ENCODE measurements at regions not wholly inside any gene's neighbourhood (a gene's known extent, or its start where the extent isn't known, plus 50 kb on each side); places are given as distances from the start of the nearest gene placed in this dataset.

GRCh38 chr2:242038166-242038927, 168.8 kb downstream of the RTP5 start (continued):
- TF ChIP-seq CBX5 (IDR thresholded peaks at IDR 0.05; ENCODE audit: low read depth, low read length) (no peak), KDM4A (IDR thresholded peaks at IDR 0.05; ENCODE audit: low read depth, low read length, severe bottlenecking) (no peak), EP300 (IDR thresholded peaks at IDR 0.05; ENCODE audit: borderline replicate concordance in 1 of 2, low read depth in 2 of 2, low read length in 2 of 2) (no peak), CEBPB (IDR thresholded peaks at IDR 0.05; ENCODE audit: low read depth, low read length) (no peak), SRF (IDR thresholded peaks at IDR 0.05; ENCODE audit: low read depth, low read length) (no peak), TAF7 (optimal IDR thresholded peaks at IDR 0.05; ENCODE audit: borderline replicate concordance, low read depth, low read length) (no peak)
- TF ChIP-seq, protein P1, sequence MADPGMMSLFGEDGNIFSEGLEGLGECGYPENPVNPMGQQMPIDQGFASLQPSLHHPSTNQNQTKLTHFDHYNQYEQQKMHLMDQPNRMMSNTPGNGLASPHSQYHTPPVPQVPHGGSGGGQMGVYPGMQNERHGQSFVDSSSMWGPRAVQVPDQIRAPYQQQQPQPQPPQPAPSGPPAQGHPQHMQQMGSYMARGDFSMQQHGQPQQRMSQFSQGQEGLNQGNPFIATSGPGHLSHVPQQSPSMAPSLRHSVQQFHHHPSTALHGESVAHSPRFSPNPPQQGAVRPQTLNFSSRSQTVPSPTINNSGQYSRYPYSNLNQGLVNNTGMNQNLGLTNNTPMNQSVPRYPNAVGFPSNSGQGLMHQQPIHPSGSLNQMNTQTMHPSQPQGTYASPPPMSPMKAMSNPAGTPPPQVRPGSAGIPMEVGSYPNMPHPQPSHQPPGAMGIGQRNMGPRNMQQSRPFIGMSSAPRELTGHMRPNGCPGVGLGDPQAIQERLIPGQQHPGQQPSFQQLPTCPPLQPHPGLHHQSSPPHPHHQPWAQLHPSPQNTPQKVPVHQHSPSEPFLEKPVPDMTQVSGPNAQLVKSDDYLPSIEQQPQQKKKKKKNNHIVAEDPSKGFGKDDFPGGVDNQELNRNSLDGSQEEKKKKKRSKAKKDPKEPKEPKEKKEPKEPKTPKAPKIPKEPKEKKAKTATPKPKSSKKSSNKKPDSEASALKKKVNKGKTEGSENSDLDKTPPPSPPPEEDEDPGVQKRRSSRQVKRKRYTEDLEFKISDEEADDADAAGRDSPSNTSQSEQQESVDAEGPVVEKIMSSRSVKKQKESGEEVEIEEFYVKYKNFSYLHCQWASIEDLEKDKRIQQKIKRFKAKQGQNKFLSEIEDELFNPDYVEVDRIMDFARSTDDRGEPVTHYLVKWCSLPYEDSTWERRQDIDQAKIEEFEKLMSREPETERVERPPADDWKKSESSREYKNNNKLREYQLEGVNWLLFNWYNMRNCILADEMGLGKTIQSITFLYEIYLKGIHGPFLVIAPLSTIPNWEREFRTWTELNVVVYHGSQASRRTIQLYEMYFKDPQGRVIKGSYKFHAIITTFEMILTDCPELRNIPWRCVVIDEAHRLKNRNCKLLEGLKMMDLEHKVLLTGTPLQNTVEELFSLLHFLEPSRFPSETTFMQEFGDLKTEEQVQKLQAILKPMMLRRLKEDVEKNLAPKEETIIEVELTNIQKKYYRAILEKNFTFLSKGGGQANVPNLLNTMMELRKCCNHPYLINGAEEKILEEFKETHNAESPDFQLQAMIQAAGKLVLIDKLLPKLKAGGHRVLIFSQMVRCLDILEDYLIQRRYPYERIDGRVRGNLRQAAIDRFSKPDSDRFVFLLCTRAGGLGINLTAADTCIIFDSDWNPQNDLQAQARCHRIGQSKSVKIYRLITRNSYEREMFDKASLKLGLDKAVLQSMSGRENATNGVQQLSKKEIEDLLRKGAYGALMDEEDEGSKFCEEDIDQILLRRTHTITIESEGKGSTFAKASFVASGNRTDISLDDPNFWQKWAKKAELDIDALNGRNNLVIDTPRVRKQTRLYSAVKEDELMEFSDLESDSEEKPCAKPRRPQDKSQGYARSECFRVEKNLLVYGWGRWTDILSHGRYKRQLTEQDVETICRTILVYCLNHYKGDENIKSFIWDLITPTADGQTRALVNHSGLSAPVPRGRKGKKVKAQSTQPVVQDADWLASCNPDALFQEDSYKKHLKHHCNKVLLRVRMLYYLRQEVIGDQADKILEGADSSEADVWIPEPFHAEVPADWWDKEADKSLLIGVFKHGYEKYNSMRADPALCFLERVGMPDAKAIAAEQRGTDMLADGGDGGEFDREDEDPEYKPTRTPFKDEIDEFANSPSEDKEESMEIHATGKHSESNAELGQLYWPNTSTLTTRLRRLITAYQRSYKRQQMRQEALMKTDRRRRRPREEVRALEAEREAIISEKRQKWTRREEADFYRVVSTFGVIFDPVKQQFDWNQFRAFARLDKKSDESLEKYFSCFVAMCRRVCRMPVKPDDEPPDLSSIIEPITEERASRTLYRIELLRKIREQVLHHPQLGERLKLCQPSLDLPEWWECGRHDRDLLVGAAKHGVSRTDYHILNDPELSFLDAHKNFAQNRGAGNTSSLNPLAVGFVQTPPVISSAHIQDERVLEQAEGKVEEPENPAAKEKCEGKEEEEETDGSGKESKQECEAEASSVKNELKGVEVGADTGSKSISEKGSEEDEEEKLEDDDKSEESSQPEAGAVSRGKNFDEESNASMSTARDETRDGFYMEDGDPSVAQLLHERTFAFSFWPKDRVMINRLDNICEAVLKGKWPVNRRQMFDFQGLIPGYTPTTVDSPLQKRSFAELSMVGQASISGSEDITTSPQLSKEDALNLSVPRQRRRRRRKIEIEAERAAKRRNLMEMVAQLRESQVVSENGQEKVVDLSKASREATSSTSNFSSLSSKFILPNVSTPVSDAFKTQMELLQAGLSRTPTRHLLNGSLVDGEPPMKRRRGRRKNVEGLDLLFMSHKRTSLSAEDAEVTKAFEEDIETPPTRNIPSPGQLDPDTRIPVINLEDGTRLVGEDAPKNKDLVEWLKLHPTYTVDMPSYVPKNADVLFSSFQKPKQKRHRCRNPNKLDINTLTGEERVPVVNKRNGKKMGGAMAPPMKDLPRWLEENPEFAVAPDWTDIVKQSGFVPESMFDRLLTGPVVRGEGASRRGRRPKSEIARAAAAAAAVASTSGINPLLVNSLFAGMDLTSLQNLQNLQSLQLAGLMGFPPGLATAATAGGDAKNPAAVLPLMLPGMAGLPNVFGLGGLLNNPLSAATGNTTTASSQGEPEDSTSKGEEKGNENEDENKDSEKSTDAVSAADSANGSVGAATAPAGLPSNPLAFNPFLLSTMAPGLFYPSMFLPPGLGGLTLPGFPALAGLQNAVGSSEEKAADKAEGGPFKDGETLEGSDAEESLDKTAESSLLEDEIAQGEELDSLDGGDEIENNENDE (IDR thresholded peaks at IDR 0.05; ENCODE audit: insufficient replicate concordance, low read length) = no peak

Data from H1 (cell line).